ENCODE measurements at regions not wholly inside any gene's neighbourhood (a gene's known extent, or its start where the extent isn't known, plus 50 kb on each side); places are given as distances from the start of the nearest gene placed in this dataset.

DNA sequence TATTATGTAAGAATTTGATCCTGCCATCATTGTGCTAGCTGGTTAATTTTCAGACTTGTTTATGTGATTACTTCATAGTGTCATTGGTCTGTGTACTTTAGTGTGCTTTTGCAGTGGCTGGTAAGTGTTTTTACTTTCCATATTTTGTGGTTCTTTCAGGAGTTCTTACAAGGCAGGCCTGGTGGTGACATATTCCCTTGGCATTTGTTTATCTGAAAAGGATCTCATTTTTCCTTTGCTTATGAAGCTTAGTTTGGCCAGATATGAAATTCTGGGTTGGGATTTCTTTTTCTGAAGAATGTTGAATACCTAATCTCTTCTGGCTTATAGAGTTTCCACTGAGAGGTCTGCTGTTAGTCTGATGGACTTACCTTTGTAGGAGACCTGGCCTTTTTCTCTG is 72.8 kb upstream of the MC4R start:
- H3K4me3 ChIP-seq (replicated peaks in 1 of 4; ENCODE audit: control extremely low read depth in 1 of 4, insufficient read depth in 1 of 4, low read depth in 3 of 4, low read length in 4 of 4): no peak overlapping the region
- no peak for TF ChIP-seq EZH2 (IDR thresholded peaks at IDR 0.05; ENCODE audit: low read length, missing control alignments)
- TF ChIP-seq, protein P1, sequence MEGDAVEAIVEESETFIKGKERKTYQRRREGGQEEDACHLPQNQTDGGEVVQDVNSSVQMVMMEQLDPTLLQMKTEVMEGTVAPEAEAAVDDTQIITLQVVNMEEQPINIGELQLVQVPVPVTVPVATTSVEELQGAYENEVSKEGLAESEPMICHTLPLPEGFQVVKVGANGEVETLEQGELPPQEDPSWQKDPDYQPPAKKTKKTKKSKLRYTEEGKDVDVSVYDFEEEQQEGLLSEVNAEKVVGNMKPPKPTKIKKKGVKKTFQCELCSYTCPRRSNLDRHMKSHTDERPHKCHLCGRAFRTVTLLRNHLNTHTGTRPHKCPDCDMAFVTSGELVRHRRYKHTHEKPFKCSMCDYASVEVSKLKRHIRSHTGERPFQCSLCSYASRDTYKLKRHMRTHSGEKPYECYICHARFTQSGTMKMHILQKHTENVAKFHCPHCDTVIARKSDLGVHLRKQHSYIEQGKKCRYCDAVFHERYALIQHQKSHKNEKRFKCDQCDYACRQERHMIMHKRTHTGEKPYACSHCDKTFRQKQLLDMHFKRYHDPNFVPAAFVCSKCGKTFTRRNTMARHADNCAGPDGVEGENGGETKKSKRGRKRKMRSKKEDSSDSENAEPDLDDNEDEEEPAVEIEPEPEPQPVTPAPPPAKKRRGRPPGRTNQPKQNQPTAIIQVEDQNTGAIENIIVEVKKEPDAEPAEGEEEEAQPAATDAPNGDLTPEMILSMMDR (conservative IDR thresholded peaks at IDR 0.05 in 1 of 2, IDR thresholded peaks at IDR 0.05 in 1 of 2; ENCODE audit: low read depth in 1 of 2, low read length in 2 of 2): no peak
- no peaks in the 10 kb centered on the region for H3K79me2 ChIP-seq (ENCODE audit: control insufficient read depth, insufficient read depth, low read length)
- no peak overlapping the region for H3K9ac ChIP-seq (ENCODE audit: insufficient read depth, low read length)
- H3K9me3 ChIP-seq (ENCODE audit: control insufficient read depth, insufficient read depth, low read depth, low read length): no peaks in the 10 kb centered on the region
- peak; percentile 20 to 80 for DNase-seq (ENCODE audit: low read depth in 2 of 2)
- no peak overlapping the region for H3K27ac ChIP-seq (ENCODE audit: insufficient read depth, low read length)
- H4K20me1 ChIP-seq (ENCODE audit: control insufficient read depth, extremely low read depth, insufficient read depth, low read length): no peaks in the 10 kb centered on the region
- H3K4me1 ChIP-seq (ENCODE audit: control insufficient read depth, extremely low read depth, insufficient read depth, low read length): no peaks in the 10 kb centered on the region
- H2AFZ ChIP-seq (ENCODE audit: low read length): no peak overlapping the region
- no peaks in the 10 kb centered on the region for H3K27me3 ChIP-seq (ENCODE audit: control insufficient read depth, insufficient read depth, low read length)
- H3K4me2 ChIP-seq (ENCODE audit: extremely low read depth, insufficient read depth, low read length): no peak overlapping the region
- no peaks in the 10 kb centered on the region for H3K36me3 ChIP-seq (ENCODE audit: control insufficient read depth, insufficient read depth, low read length)

DNA sequence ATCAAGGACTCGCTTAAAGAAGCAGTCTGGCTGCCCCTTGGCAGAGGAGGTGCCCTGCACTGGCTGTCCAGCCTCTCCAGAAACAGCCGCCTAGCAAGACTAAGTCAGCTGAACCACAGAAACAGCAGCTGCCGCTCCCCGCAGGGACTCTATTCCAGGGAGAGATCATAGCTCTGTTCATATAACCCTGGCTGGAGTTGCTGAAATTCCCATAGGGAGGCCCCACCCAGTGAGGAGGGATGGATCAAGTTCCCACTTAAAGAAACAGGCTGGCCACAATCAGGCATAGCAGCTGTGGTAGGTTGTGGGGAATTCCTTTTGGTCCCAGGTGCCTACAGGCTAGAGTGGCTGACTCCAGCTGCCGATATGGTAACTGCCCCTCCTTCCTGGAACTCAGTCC is 74.2 kb upstream of the MC4R start:
- H3K36me3 ChIP-seq (ENCODE audit: control insufficient read depth, insufficient read depth, low read length): no peaks in the 10 kb centered on the region
- H3K27ac ChIP-seq (ENCODE audit: insufficient read depth, low read length): no peak overlapping the region
- H3K9me3 ChIP-seq (ENCODE audit: control insufficient read depth, insufficient read depth, low read depth, low read length): no peaks in the 10 kb centered on the region
- no peak overlapping the region for H3K9ac ChIP-seq (ENCODE audit: insufficient read depth, low read length)
- TF ChIP-seq EZH2 (IDR thresholded peaks at IDR 0.05; ENCODE audit: low read length, missing control alignments): no peak
- TF ChIP-seq, protein P1 (conservative IDR thresholded peaks at IDR 0.05 in 1 of 2, IDR thresholded peaks at IDR 0.05 in 1 of 2; ENCODE audit: low read depth in 1 of 2, low read length in 2 of 2): no peak
- peak; percentile 33 to 40 for DNase-seq (ENCODE audit: low read depth in 2 of 2)
- no peak overlapping the region for H3K4me2 ChIP-seq (ENCODE audit: extremely low read depth, insufficient read depth, low read length)
- no peaks in the 10 kb centered on the region for H3K4me1 ChIP-seq (ENCODE audit: control insufficient read depth, extremely low read depth, insufficient read depth, low read length)
- H4K20me1 ChIP-seq (ENCODE audit: control insufficient read depth, extremely low read depth, insufficient read depth, low read length): no peaks in the 10 kb centered on the region
- H2AFZ ChIP-seq (ENCODE audit: low read length): no peak overlapping the region
- no peaks in the 10 kb centered on the region for H3K27me3 ChIP-seq (ENCODE audit: control insufficient read depth, insufficient read depth, low read length)
- no peak overlapping the region for H3K4me3 ChIP-seq (replicated peaks in 1 of 4; ENCODE audit: control extremely low read depth in 1 of 4, insufficient read depth in 1 of 4, low read depth in 3 of 4, low read length in 4 of 4)
- no peaks in the 10 kb centered on the region for H3K79me2 ChIP-seq (ENCODE audit: control insufficient read depth, insufficient read depth, low read length)

DNA sequence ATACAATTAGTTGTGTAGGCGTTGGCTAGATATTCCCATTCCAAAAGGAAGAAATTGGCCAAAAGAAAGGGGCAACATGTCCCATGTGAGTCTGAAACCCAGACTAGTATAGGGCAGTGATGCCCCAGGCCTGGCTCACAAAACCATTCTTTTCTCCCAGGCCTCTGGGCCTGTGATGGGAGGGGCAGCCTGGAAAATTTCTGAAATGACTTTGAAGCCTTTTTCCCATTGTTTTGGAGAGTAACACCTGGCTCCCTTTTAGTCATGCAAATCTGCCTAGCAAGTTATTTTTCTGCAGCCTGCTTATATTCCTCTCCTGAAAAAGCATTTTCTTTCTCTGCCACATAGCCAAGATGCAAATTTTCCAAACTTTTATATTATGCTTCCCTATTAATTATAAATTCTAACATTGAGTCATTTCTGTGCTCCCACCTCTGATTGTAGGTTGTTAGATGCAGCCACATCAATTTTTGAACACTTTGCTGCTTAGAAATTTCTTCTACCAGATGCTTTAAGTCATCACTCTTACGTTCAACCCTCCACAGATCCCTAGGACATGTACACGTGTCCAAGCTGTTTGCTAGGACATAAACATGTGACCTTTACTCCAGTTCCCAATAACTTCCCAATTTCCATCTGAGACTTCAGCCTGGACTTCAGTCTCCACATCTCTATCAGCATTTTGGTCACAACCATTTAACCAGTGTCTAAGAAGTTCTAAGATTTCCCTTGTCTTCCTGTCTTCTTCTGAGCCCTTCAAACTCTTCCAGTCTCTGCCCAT is 76.1 kb upstream of the MC4R start:
- no peaks in the 10 kb centered on the region for H3K4me1 ChIP-seq (ENCODE audit: control insufficient read depth, extremely low read depth, insufficient read depth, low read length)
- no peak for TF ChIP-seq EZH2 (IDR thresholded peaks at IDR 0.05; ENCODE audit: low read length, missing control alignments)
- TF ChIP-seq, protein P1 (conservative IDR thresholded peaks at IDR 0.05 in 1 of 2, IDR thresholded peaks at IDR 0.05 in 1 of 2; ENCODE audit: low read depth in 1 of 2, low read length in 2 of 2): no peak
- no peak overlapping the region for H3K27ac ChIP-seq (ENCODE audit: insufficient read depth, low read length)
- no peaks in the 10 kb centered on the region for H3K27me3 ChIP-seq (ENCODE audit: control insufficient read depth, insufficient read depth, low read length)
- no peak overlapping the region for H3K9ac ChIP-seq (ENCODE audit: insufficient read depth, low read length)
- H3K9me3 ChIP-seq (ENCODE audit: control insufficient read depth, insufficient read depth, low read depth, low read length): no peaks in the 10 kb centered on the region
- H3K36me3 ChIP-seq (ENCODE audit: control insufficient read depth, insufficient read depth, low read length): no peaks in the 10 kb centered on the region
- no peak for DNase-seq (ENCODE audit: low read depth in 2 of 2)
- H3K79me2 ChIP-seq (ENCODE audit: control insufficient read depth, insufficient read depth, low read length): no peaks in the 10 kb centered on the region
- H4K20me1 ChIP-seq (ENCODE audit: control insufficient read depth, extremely low read depth, insufficient read depth, low read length): no peaks in the 10 kb centered on the region
- no peak overlapping the region for H2AFZ ChIP-seq (ENCODE audit: low read length)
- no peak overlapping the region for H3K4me3 ChIP-seq (replicated peaks in 1 of 4; ENCODE audit: control extremely low read depth in 1 of 4, insufficient read depth in 1 of 4, low read depth in 3 of 4, low read length in 4 of 4)
- no peak overlapping the region for H3K4me2 ChIP-seq (ENCODE audit: extremely low read depth, insufficient read depth, low read length)

Measured in fibroblast of lung (primary cell).